NCI-H69 (cell line): ENCODE measurements at regions not wholly inside any gene's neighbourhood (a gene's known extent, or its start where the extent isn't known, plus 50 kb on each side); places are given as distances from the start of the nearest gene placed in this dataset.
"Not testable (repeated sequence)": the region's sequence is repeated elsewhere in the genome, so short reads cannot be mapped to it uniquely, and the experiment has no call there.

Experiments
- DNase-seq: peaks from one replicate; lab custom pipeline; 2025; lab: John Stamatoyannopoulos, UW

- DNase-seq = no peak
Measured at GRCh38 chr6:11486959-11487358, 50.6 kb upstream of the TMEM170B start.

GRCh38 chr6:11486486-11486885, 51.1 kb upstream of the TMEM170B start:
- no peak for DNase-seq

GRCh38 chr6:11486051-11486450, 51.5 kb upstream of the TMEM170B start:
- DNase-seq = no peak

GRCh38 chr6:11485271-11485670, 52.3 kb upstream of the TMEM170B start:
- no peak for DNase-seq

GRCh38 chr6:11484441-11484840, 53.1 kb upstream of the TMEM170B start:
- no peak for DNase-seq

- DNase-seq = no peak
Measured at GRCh38 chr6:11482616-11483015, 54.9 kb upstream of the TMEM170B start.

GRCh38 chr6:11480541-11480940, 57.0 kb upstream of the TMEM170B start:
- DNase-seq = no peak

GRCh38 chr6:11479296-11479695, 58.3 kb upstream of the TMEM170B start:
- DNase-seq = no peak

GRCh38 chr6:11478586-11478985, 59.0 kb upstream of the TMEM170B start:
- DNase-seq = no peak

GRCh38 chr6:11475016-11475415, 62.5 kb upstream of the TMEM170B start:
- no peak for DNase-seq

GRCh38 chr6:11473008-11473740, 64.4 kb upstream of the TMEM170B start:
- no peak for DNase-seq

GRCh38 chr6:11471261-11471660, 66.3 kb upstream of the TMEM170B start:
- no peak for DNase-seq

GRCh38 chr6:11469684-11470083, 67.9 kb upstream of the TMEM170B start:
- no peak for DNase-seq

GRCh38 chr6:11468271-11468670, 69.3 kb upstream of the TMEM170B start:
- DNase-seq = not testable (repeated sequence)

- no peak for DNase-seq
Measured at GRCh38 chr6:11467364-11467763, 70.2 kb upstream of the TMEM170B start.

- no peak for DNase-seq
Measured at GRCh38 chr6:11463398-11463780, 74.2 kb upstream of the TMEM170B start.

- no peak for DNase-seq
Measured at GRCh38 chr6:11462742-11463397, 74.7 kb upstream of the TMEM170B start.

- DNase-seq = no peak
Measured at GRCh38 chr6:11460837-11461661, 76.5 kb upstream of the TMEM170B start.

- no peak for DNase-seq
Measured at GRCh38 chr6:11460001-11460668, 77.4 kb upstream of the TMEM170B start.

GRCh38 chr6:11459079-11459610, 78.4 kb upstream of the TMEM170B start:
- no peak for DNase-seq

GRCh38 chr6:11458509-11458908, 79.0 kb upstream of the TMEM170B start:
- no peak for DNase-seq

GRCh38 chr6:11457422-11457821, 80.1 kb upstream of the TMEM170B start:
- DNase-seq = not testable (repeated sequence)
